CD4-positive, alpha-beta memory T cell (primary cell): ENCODE measurements at regions not wholly inside any gene's neighbourhood (a gene's known extent, or its start where the extent isn't known, plus 50 kb on each side); places are given as distances from the start of the nearest gene placed in this dataset.

Source experiments
- CTCF ChIA-PET: fragments of 350-600 bp; sonication (Branson Sonifier 250); formaldehyde crosslinking; loops from one replicate; lab custom pipeline; 2021; ENCODE audit warnings: inconsistent platforms; ENCODE audit not compliant: partially characterized antibody; lab: Charles Lee
- POLR2A ChIA-PET: fragments of 350-600 bp; sonication (Branson Sonifier 250); formaldehyde crosslinking; loops from one replicate; lab custom pipeline; 2021; ENCODE audit not compliant: partially characterized antibody; lab: Charles Lee
- DNase-seq, 5 donors: peaks; one replicate each; pipeline versions ENCODE4 v3.0.0 to v3.0.0-alpha.2; 2020 to 2022; ENCODE audit warnings: mixed read lengths in 1 of 5
- H3K27ac ChIP-seq: one replicate; pipeline ENCODE4 v1.7.0; 2013; ENCODE audit warnings: low read depth, low read length
- H3K27me3 ChIP-seq: 2 replicates; pipeline ENCODE4 v1.7.0; 2013; ENCODE audit warnings: mild to moderate bottlenecking, low read length, moderate library complexity; ENCODE audit not compliant: insufficient read depth
- H3K36me3 ChIP-seq: 2 replicates; pipeline ENCODE4 v1.7.0; 2013; ENCODE audit warnings: mild to moderate bottlenecking, low read length, moderate library complexity; ENCODE audit not compliant: insufficient read depth
- H3K4me1 ChIP-seq: 2 replicates; pipeline ENCODE4 v1.7.0; 2013; ENCODE audit warnings: mild to moderate bottlenecking, low read length, moderate library complexity; ENCODE audit not compliant: insufficient read depth
- H3K4me3 ChIP-seq, 2 donors: one replicate each; pipeline ENCODE4 v1.7.0; 2013; ENCODE audit warnings: low read length in 2 of 2, mild to moderate bottlenecking in 1 of 2
- H3K9me3 ChIP-seq, 2 donors: one replicate each; pipeline ENCODE4 v1.7.0; 2013; ENCODE audit warnings: low read length in 2 of 2, control low read depth in 1 of 2; ENCODE audit not compliant: control insufficient read depth in 1 of 2
- H3K27ac Mint-ChIP-seq, 7 donors: one replicate each; pipeline ENCODE4 v1.8.0; 2020 to 2021; ENCODE audit warnings: mixed read lengths in 7 of 7, mild to moderate bottlenecking in 6 of 7, inconsistent platforms in 3 of 7, moderate library complexity in 3 of 7
- H3K27me3 Mint-ChIP-seq, 2 donors: one replicate each; pipeline ENCODE4 v1.8.0; 2020 to 2021; ENCODE audit warnings: mixed read lengths in 2 of 2
- H3K36me3 Mint-ChIP-seq, 2 donors: one replicate each; pipeline ENCODE4 v1.8.0; 2020 to 2021; ENCODE audit warnings: mixed read lengths in 2 of 2, inconsistent platforms in 1 of 2, mild to moderate bottlenecking in 1 of 2
- H3K4me1 Mint-ChIP-seq, 4 donors: one replicate each; pipeline ENCODE4 v1.8.0; 2020 to 2021; ENCODE audit warnings: mixed read lengths in 4 of 4, mild to moderate bottlenecking in 1 of 4
- H3K4me3 Mint-ChIP-seq, 8 donors: one replicate each; pipeline ENCODE4 v1.8.0; 2020 to 2021; ENCODE audit warnings: mixed read lengths in 8 of 8, mild to moderate bottlenecking in 7 of 8, moderate library complexity in 6 of 8, inconsistent platforms in 3 of 8
- H3K9me3 Mint-ChIP-seq, 8 donors: one replicate each; pipeline ENCODE4 v1.8.0; 2020 to 2021; ENCODE audit warnings: mixed read lengths in 8 of 8, mild to moderate bottlenecking in 5 of 8, inconsistent platforms in 3 of 8, moderate library complexity in 1 of 8
- intact Hi-C: fragments of 100-400 bp; cut with micrococcal nuclease; formaldehyde crosslinking; loops from one replicate; pipeline ENCODE4 v1.15.1; 2023

GRCh38 chr3:174620138-174620537 is 239.0 kb upstream of the NAALADL2 start:
- Histone ChIP-seq H3K27me3 (no peaks in the 10 kb centered on the region), H3K36me3 (no peaks in the 10 kb centered on the region), H3K9me3 (no peaks in the 10 kb centered on the region), H3K4me1 (no peaks in the 10 kb centered on the region), H3K27ac (no peak overlapping the region), H3K4me3 (no peak overlapping the region)
- Mint-ChIP-seq H3K4me3 (no peak overlapping the region), H3K27ac (no peak overlapping the region), H3K36me3 (no peaks in the 10 kb centered on the region), H3K27me3 (no peaks in the 10 kb centered on the region), H3K9me3 (peaks cover 0 to 4% (median under 1%) of the 10 kb centered on the region in 8 donors), H3K4me1 (no peaks in the 10 kb centered on the region)
- CTCF ChIA-PET, result no interaction called here
- intact Hi-C loops, result no loop called here
- POLR2A ChIA-PET, result no interaction called here
- no peak for DNase-seq

DNA sequence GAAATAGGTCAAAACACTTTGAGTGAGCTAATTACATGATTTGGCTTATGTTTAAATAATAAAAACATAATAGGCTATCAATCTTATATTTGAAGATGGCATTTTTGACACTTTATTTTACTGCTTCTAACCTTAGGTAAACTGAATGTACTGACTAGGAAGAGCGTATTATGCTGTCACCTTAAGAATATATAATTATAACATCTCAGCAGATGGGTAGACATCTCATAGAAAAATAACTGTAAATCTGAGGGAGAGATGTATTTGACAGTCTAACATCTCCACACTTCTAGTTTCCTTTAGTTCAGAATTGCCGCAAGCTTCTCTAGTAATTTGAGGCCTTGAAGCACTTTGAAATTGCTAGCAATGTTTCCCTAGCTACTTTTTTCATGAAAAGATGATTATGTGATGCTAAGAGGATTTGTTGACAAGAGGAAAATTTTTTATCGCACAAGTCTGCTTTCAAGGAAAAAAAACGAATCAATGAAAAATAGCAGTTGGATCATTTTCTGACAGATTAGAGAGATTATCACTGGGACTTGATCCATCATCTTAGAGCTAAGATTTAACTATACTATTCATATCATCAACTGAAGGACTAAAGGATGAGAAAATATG is 238.2 kb upstream of the NAALADL2 start:
- Mint-ChIP-seq H3K27me3 (no peaks in the 10 kb centered on the region), H3K4me1 (no peaks in the 10 kb centered on the region), H3K4me3 (no peak overlapping the region), H3K9me3 (peaks cover 0 to 4% (median under 1%) of the 10 kb centered on the region in 8 donors), H3K36me3 (no peaks in the 10 kb centered on the region), H3K27ac (no peak overlapping the region)
- no peak overlapping the region for H3K27ac ChIP-seq
- intact Hi-C loops, result no loop called here
- ChIA-PET CTCF (no interaction called here), POLR2A (no interaction called here)
- DNase-seq, result no peak
- no peaks in the 10 kb centered on the region for H3K36me3 ChIP-seq
- H3K4me3 ChIP-seq, result no peak overlapping the region
- H3K4me1 ChIP-seq, result no peaks in the 10 kb centered on the region
- H3K9me3 ChIP-seq, result no peaks in the 10 kb centered on the region
- no peaks in the 10 kb centered on the region for H3K27me3 ChIP-seq

- Histone ChIP-seq H3K4me1 (no peaks in the 10 kb centered on the region), H3K27ac (no peak overlapping the region), H3K36me3 (no peaks in the 10 kb centered on the region), H3K4me3 (no peak overlapping the region), H3K9me3 (no peaks in the 10 kb centered on the region), H3K27me3 (no peaks in the 10 kb centered on the region)
- Mint-ChIP-seq H3K4me3 (no peak overlapping the region), H3K27ac (no peak overlapping the region), H3K27me3 (no peaks in the 10 kb centered on the region), H3K36me3 (no peaks in the 10 kb centered on the region), H3K4me1 (no peaks in the 10 kb centered on the region), H3K9me3 (peaks cover 0 to 8% (median 4%) of the 10 kb centered on the region in 8 donors)
- no peak for DNase-seq
- ChIA-PET CTCF (no interaction called here), POLR2A (no interaction called here)
- intact Hi-C loops, result no loop called here
These were observed 225.8 kb upstream of the NAALADL2 start for GRCh38 chr3:174633342-174633741.

DNA sequence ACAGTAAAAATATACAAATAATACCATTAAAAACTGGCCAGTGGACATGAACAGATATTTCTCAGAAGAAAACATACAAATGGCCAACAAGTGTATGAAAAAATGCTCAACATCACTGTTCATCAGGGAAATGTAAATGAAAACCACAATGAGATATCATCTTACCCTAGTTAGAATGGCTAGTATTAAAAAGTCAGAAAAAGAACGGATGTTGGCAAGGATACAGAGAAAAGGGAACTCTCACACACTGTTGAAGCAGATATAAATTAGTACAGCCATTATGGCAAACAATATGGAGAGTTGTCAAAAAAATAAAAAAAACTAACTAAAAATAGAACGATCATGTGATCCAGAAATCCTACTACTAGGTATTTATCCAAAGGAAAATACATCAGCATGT is 222.7 kb upstream of the NAALADL2 start:
- CTCF ChIA-PET, result no interaction called here
- Mint-ChIP-seq H3K27ac (no peak overlapping the region), H3K4me3 (no peak overlapping the region), H3K9me3 (peaks cover 0 to 9% (median 3%) of the 10 kb centered on the region in 8 donors), H3K4me1 (no peaks in the 10 kb centered on the region), H3K27me3 (no peaks in the 10 kb centered on the region), H3K36me3 (no peaks in the 10 kb centered on the region)
- no peaks in the 10 kb centered on the region for H3K36me3 ChIP-seq
- H3K4me1 ChIP-seq, result no peaks in the 10 kb centered on the region
- POLR2A ChIA-PET, result no interaction called here
- no peak for DNase-seq
- no peak overlapping the region for H3K4me3 ChIP-seq
- intact Hi-C loops, result no loop called here
- no peak overlapping the region for H3K27ac ChIP-seq
- H3K27me3 ChIP-seq, result no peaks in the 10 kb centered on the region
- no peaks in the 10 kb centered on the region for H3K9me3 ChIP-seq

- no peaks in the 10 kb centered on the region for H3K27me3 ChIP-seq
- Mint-ChIP-seq H3K4me1 (no peaks in the 10 kb centered on the region), H3K4me3 (no peak overlapping the region), H3K27me3 (no peaks in the 10 kb centered on the region), H3K27ac (no peak overlapping the region), H3K36me3 (no peaks in the 10 kb centered on the region), H3K9me3 (peaks cover 0 to 9% (median 4%) of the 10 kb centered on the region in 8 donors)
- H3K4me1 ChIP-seq, result no peaks in the 10 kb centered on the region
- H3K27ac ChIP-seq, result no peak overlapping the region
- H3K4me3 ChIP-seq, result no peak overlapping the region
- ChIA-PET CTCF (no interaction called here), POLR2A (no interaction called here)
- no peaks in the 10 kb centered on the region for H3K36me3 ChIP-seq
- no peaks in the 10 kb centered on the region for H3K9me3 ChIP-seq
- no peak for DNase-seq
- intact Hi-C loops, result no loop called here
These were observed 219.7 kb upstream of the NAALADL2 start for GRCh38 chr3:174639406-174639805.

GRCh38 chr3:174639970-174640369 is 219.2 kb upstream of the NAALADL2 start:
- no peak overlapping the region for H3K4me3 ChIP-seq
- H3K4me3 Mint-ChIP-seq, result no peak overlapping the region
- H3K36me3 ChIP-seq, result no peaks in the 10 kb centered on the region
- ChIA-PET CTCF (no interaction called here), POLR2A (no interaction called here)
- H3K9me3 Mint-ChIP-seq, result peaks cover 0 to 9% (median 4%) of the 10 kb centered on the region in 8 donors
- H3K27ac ChIP-seq, result no peak overlapping the region
- no peaks in the 10 kb centered on the region for H3K4me1 ChIP-seq
- H3K4me1 Mint-ChIP-seq, result no peaks in the 10 kb centered on the region
- no peak for DNase-seq
- no peaks in the 10 kb centered on the region for H3K27me3 Mint-ChIP-seq
- no peak overlapping the region for H3K27ac Mint-ChIP-seq
- intact Hi-C loops, result no loop called here
- no peaks in the 10 kb centered on the region for H3K9me3 ChIP-seq
- no peaks in the 10 kb centered on the region for H3K27me3 ChIP-seq
- H3K36me3 Mint-ChIP-seq, result no peaks in the 10 kb centered on the region

- Mint-ChIP-seq H3K27ac (no peak overlapping the region), H3K9me3 (peaks cover 0 to 9% (median 3%) of the 10 kb centered on the region in 8 donors), H3K4me3 (no peak overlapping the region), H3K27me3 (no peaks in the 10 kb centered on the region), H3K4me1 (no peaks in the 10 kb centered on the region), H3K36me3 (no peaks in the 10 kb centered on the region)
- Histone ChIP-seq H3K9me3 (no peaks in the 10 kb centered on the region), H3K27ac (no peak overlapping the region), H3K36me3 (no peaks in the 10 kb centered on the region), H3K4me1 (no peaks in the 10 kb centered on the region), H3K27me3 (no peaks in the 10 kb centered on the region), H3K4me3 (no peak overlapping the region)
- no peak for DNase-seq
- POLR2A ChIA-PET, result no interaction called here
- intact Hi-C loops, result no loop called here
- CTCF ChIA-PET, result no interaction called here
These were observed 218.2 kb upstream of the NAALADL2 start for GRCh38 chr3:174640932-174641331.

DNA sequence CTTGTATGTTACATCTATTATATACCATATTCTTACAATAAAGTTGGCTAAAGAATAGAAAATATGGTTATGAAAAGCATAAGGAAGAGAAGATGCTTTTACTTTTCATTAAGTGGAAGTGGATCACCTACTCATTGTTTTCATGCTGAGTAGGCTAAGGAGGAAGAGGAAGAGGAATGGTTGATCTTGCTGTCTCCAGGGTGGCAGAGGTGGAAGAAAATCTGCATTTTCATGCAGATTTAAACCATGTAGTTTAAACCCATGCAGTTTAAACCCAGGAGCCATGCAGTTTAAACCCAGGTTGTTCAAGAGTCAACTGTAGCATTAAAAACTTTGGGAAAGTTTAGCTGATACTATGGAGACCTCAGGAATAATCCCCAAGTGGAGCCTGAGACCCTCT is 214.8 kb upstream of the NAALADL2 start:
- H3K27me3 ChIP-seq, result no peaks in the 10 kb centered on the region
- no peaks in the 10 kb centered on the region for H3K36me3 ChIP-seq
- H3K9me3 ChIP-seq, result no peaks in the 10 kb centered on the region
- H3K27ac ChIP-seq, result no peak overlapping the region
- Mint-ChIP-seq H3K9me3 (peaks cover 0 to 7% (median 0%) of the 10 kb centered on the region in 8 donors), H3K4me3 (no peak overlapping the region), H3K4me1 (no peaks in the 10 kb centered on the region), H3K27ac (no peak overlapping the region), H3K27me3 (no peaks in the 10 kb centered on the region), H3K36me3 (no peaks in the 10 kb centered on the region)
- CTCF ChIA-PET, result no interaction called here
- H3K4me1 ChIP-seq, result no peaks in the 10 kb centered on the region
- intact Hi-C loops, result no loop called here
- no peak for DNase-seq
- POLR2A ChIA-PET, result no interaction called here
- no peak overlapping the region for H3K4me3 ChIP-seq
